Suprapubic skin (tissue), 4 donors: ENCODE measurements at regions not wholly inside any gene's neighbourhood (a gene's known extent, or its start where the extent isn't known, plus 50 kb on each side); places are given as distances from the start of the nearest gene placed in this dataset.

Experiments used
- DNase-seq, 2 donors: peaks; one replicate each; pipeline ENCODE4 v3.0.0-alpha.2; 2019; ENCODE audit warnings: low spot score in 2 of 2
- H3K27ac ChIP-seq: fragments of 200-600 bp; sonication (generic); one replicate; pipeline ENCODE4 v1.5.1; 2019
- H3K27me3 ChIP-seq: fragments of 200-600 bp; sonication (generic); one replicate; pipeline ENCODE4 v1.5.1; 2019
- H3K36me3 ChIP-seq: fragments of 200-600 bp; sonication (generic); one replicate; pipeline ENCODE4 v1.5.1; 2019
- H3K4me1 ChIP-seq: fragments of 200-600 bp; sonication (generic); one replicate; pipeline ENCODE4 v1.5.1; 2019
- H3K4me3 ChIP-seq: fragments of 200-600 bp; sonication (generic); one replicate; pipeline ENCODE4 v1.5.1; 2019; ENCODE audit warnings: mild to moderate bottlenecking
- H3K9me3 ChIP-seq: fragments of 200-600 bp; sonication (generic); one replicate; pipeline ENCODE4 v1.5.1; 2019
- CTCF ChIP-seq, 2 donors: fragments of 200-600 bp in 1 of 2; fragments of 450-650 bp in 1 of 2; sonication (generic) in 1 of 2; IDR thresholded peaks; one replicate each; pipeline ENCODE4 v1.5.1; 2016 to 2019; ENCODE audit warnings: antibody characterized with exemption in 2 of 2, mild to moderate bottlenecking in 1 of 2, moderate library complexity in 1 of 2
- EP300 ChIP-seq: sonication (generic); formaldehyde crosslinking; IDR thresholded peaks from one replicate; pipeline ENCODE4 v1.6.1; 2017; ENCODE audit warnings: antibody characterized with exemption
- POLR2A ChIP-seq, 2 donors: fragments of 450-650 bp; IDR thresholded peaks; one replicate each; pipeline ENCODE4 v1.6.1; 2017; ENCODE audit warnings: antibody characterized with exemption in 2 of 2, mild to moderate bottlenecking in 2 of 2, moderate library complexity in 2 of 2
- POLR2AphosphoS5 ChIP-seq, 3 donors: sonication (generic); formaldehyde crosslinking; IDR thresholded peaks; one replicate each; pipeline ENCODE4 v1.6.1; 2017; ENCODE audit warnings: antibody characterized with exemption in 3 of 3
- WGBS: methylation state at CpG from one replicate; pipeline ENCODE4 v1.1.5; 2018; 5-methylcytosine and 5-hydroxymethylcytosine counted together

- TF ChIP-seq CTCF (IDR thresholded peaks at IDR 0.05): no peak
- no peak for TF ChIP-seq EP300
- no peak for TF ChIP-seq POLR2A (IDR thresholded peaks at IDR 0.05)
- TF ChIP-seq POLR2AphosphoS5 (IDR thresholded peaks at IDR 0.05): no peak
- DNase-seq: no peak
- Histone ChIP-seq H3K27ac (no peak overlapping the region), H3K4me1 (no peaks in the 10 kb centered on the region), H3K9me3 (no peaks in the 10 kb centered on the region), H3K36me3 (no peaks in the 10 kb centered on the region), H3K4me3 (no peak overlapping the region), H3K27me3 (no peaks in the 10 kb centered on the region)
- 47% methylated on average over 4 of the region's 4 CpGs for WGBS
These were observed 308.7 kb downstream of the MED10 start for GRCh38 chr5:6069496-6070185.

DNA sequence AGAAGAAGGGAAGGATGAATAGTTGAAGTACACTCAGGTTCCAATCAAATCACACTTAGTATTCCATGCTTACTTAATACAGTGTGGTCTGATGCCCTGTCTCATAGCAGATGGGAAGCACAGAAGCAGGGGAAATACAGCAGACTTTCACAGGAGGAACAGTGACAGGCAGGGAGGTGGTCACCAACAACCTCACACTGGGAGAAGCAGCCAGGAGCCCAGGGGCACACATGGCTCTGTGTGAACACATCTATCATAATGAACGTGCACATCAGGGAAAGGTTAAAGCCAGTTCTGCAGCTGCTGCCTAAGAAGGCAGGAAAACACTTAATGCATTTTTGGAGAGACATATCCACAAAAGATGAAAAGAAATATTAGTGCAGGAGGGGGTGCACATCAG, 312.3 kb downstream of the MED10 start:
- Histone ChIP-seq H3K36me3 (no peaks in the 10 kb centered on the region), H3K9me3 (no peaks in the 10 kb centered on the region), H3K4me1 (no peaks in the 10 kb centered on the region), H3K4me3 (no peak overlapping the region), H3K27ac (no peak overlapping the region), H3K27me3 (no peaks in the 10 kb centered on the region)
- 13% methylated on average over 1 of the region's 1 CpG for WGBS
- TF ChIP-seq POLR2AphosphoS5 (IDR thresholded peaks at IDR 0.05) (no peak), EP300 (no peak), CTCF (IDR thresholded peaks at IDR 0.05) (no peak), POLR2A (IDR thresholded peaks at IDR 0.05) (no peak)
- no peak for DNase-seq

DNA sequence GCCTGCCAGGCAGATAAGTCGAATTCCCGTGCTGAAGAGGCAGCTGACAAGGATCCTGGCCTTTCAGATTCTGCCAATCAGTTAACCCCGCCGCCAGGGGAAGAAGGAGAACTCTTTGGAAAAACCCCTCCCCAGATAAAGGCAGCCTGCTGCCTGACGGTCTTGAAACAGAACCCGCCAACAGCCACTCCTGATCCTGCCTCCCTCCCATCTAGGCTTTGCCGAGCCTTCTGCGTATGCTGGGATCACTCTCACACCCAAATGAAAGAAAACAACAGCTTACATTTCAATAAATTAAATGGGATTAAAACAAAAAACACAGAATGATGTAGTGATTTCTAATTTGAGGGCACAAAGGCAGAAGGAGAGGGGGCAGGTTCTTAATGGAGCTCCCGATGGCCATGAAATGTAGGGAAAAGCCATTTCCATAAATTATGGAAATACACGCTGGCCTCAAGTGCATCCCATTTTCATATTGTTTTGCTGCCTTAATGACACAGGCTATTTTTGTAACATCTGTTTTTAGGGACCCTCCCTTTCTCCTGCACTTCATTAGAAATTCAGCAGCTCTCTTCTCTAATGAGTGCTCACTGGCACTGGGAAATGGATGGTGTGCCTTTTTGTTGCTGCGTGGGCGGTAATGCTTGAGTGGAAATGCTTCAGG, 319.1 kb downstream of the MED10 start:
- H3K36me3 ChIP-seq: no peaks in the 10 kb centered on the region
- H3K4me3 ChIP-seq: no peak overlapping the region
- H3K27me3 ChIP-seq: no peaks in the 10 kb centered on the region
- H3K4me1 ChIP-seq: no peaks in the 10 kb centered on the region
- H3K27ac ChIP-seq: no peak overlapping the region
- TF ChIP-seq POLR2A (IDR thresholded peaks at IDR 0.05) (no peak), EP300 (no peak), CTCF (IDR thresholded peaks at IDR 0.05) (no peak), POLR2AphosphoS5 (IDR thresholded peaks at IDR 0.05) (no peak)
- WGBS: 77% methylated on average over 12 of the region's 12 CpGs
- H3K9me3 ChIP-seq: no peaks in the 10 kb centered on the region
- no peak for DNase-seq

DNA sequence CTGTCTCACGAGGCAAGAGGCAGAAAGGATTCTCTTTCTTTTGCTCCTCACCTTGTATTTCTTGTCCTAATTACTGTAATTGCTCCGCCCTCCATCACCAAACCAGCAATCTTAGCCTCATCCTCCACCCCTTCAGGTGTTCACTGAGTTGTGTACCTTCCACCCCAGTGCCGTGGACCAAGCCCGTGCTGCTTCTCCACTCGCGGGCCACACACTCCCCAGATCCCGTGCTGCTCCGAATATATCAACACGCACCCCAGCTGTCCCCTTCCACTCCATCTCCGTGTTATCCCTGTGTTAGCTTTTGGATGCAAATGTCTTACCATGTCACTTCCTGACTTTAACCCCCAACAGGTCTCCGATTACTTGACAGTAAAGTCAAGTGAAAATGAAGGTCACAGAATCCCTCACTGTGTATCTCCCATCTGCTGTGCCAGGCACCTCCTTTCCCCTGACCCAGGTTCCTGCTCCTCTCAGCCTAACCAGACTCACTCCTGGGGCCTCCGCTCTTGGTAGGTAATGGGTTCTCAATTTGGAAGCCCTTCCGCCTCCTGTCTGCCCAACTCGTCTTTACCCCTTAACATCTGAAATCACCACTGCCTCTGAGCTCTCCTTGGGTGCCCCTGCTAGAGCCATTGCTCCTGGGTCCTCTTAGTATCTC, 320.2 kb downstream of the MED10 start:
- no peaks in the 10 kb centered on the region for H3K27me3 ChIP-seq
- no peaks in the 10 kb centered on the region for H3K4me1 ChIP-seq
- no peak for TF ChIP-seq CTCF (IDR thresholded peaks at IDR 0.05)
- no peak for TF ChIP-seq EP300
- no peak for TF ChIP-seq POLR2A (IDR thresholded peaks at IDR 0.05)
- no peak for TF ChIP-seq POLR2AphosphoS5 (IDR thresholded peaks at IDR 0.05)
- no peak overlapping the region for H3K4me3 ChIP-seq
- 89% methylated on average over 14 of the region's 14 CpGs for WGBS
- no peak for DNase-seq
- no peaks in the 10 kb centered on the region for H3K36me3 ChIP-seq
- H3K27ac ChIP-seq: no peak overlapping the region
- no peaks in the 10 kb centered on the region for H3K9me3 ChIP-seq

- TF ChIP-seq CTCF (IDR thresholded peaks at IDR 0.05) (no peak), POLR2A (IDR thresholded peaks at IDR 0.05) (no peak), EP300 (no peak), POLR2AphosphoS5 (IDR thresholded peaks at IDR 0.05) (no peak)
- Histone ChIP-seq H3K27ac (no peak overlapping the region), H3K27me3 (no peaks in the 10 kb centered on the region), H3K9me3 (no peaks in the 10 kb centered on the region), H3K36me3 (no peaks in the 10 kb centered on the region), H3K4me3 (no peak overlapping the region), H3K4me1 (no peaks in the 10 kb centered on the region)
- WGBS: 67% methylated on average over 4 of the region's 4 CpGs
- DNase-seq: no peak
These were observed 322.1 kb downstream of the MED10 start for GRCh38 chr5:6056280-6056679.
